D721Med (cell line): ENCODE measurements at regions not wholly inside any gene's neighbourhood (a gene's known extent, or its start where the extent isn't known, plus 50 kb on each side); places are given as distances from the start of the nearest gene placed in this dataset.

Source experiments
- DNase-seq: peaks from one replicate; pipeline ENCODE4 v3.0.0; 2011; ENCODE audit warnings: low spot score; ENCODE audit not compliant: insufficient read length
- FAIRE-seq: peaks from 2 replicates; lab custom pipeline; 2011; peaks lifted over from hg19 to GRCh38; lab: Jason Lieb, UNC
- TF ChIP-seq, protein P1 (sequence below): IDR thresholded peaks from 2 replicates; pipeline ENCODE4 v1.5.1; 2012; ENCODE audit warnings: mild to moderate bottlenecking, control low read depth; ENCODE audit not compliant: insufficient read depth; ENCODE audit errors: missing control alignments

DNA sequence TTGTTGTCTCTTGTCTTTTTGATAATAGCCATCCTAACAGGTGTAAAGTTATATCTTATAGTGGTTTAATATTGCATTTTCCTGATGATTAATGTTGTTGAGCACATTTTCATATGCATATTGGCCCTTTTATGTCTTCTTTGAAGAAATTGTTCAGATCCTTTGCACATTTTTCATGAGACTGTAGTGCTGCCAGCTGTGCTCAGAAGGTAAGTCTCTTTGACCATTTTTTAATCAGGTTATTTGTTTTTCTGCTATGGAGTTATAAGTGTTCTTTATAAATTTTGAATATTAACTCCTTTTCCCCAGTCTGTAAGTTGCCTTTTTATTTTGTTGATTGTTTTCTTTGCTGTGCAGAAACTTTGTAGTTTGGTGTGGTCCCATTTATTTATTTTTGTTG is 55.8 kb upstream of the ZNF184 start:
- FAIRE-seq = no peak
- TF ChIP-seq, protein P1, sequence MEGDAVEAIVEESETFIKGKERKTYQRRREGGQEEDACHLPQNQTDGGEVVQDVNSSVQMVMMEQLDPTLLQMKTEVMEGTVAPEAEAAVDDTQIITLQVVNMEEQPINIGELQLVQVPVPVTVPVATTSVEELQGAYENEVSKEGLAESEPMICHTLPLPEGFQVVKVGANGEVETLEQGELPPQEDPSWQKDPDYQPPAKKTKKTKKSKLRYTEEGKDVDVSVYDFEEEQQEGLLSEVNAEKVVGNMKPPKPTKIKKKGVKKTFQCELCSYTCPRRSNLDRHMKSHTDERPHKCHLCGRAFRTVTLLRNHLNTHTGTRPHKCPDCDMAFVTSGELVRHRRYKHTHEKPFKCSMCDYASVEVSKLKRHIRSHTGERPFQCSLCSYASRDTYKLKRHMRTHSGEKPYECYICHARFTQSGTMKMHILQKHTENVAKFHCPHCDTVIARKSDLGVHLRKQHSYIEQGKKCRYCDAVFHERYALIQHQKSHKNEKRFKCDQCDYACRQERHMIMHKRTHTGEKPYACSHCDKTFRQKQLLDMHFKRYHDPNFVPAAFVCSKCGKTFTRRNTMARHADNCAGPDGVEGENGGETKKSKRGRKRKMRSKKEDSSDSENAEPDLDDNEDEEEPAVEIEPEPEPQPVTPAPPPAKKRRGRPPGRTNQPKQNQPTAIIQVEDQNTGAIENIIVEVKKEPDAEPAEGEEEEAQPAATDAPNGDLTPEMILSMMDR = no peak
- no peak for DNase-seq
